Endothelial cell of hepatic sinusoid (primary cell): ENCODE measurements at regions not wholly inside any gene's neighbourhood (a gene's known extent, or its start where the extent isn't known, plus 50 kb on each side); places are given as distances from the start of the nearest gene placed in this dataset.
"Not testable (repeated sequence)": the region's sequence is repeated elsewhere in the genome, so short reads cannot be mapped to it uniquely, and the experiment has no call there.

Source experiments
- in situ Hi-C: cut with HindIII; loops from 2 replicates; pipeline ENCODE4 v1.10.0; 2017; ENCODE audit warnings: low sequenced_read_pairs

- in situ Hi-C loops, result no loop called here
Measured at GRCh38 chr5:26003966-26004365, 1034.4 kb downstream of the CDH9 start.

GRCh38 chr5:25995209-25995608 is 1043.2 kb downstream of the CDH9 start:
- in situ Hi-C loops, result no loop called here

- in situ Hi-C loops, result no loop called here
Measured at GRCh38 chr5:25993701-25994100, 1044.7 kb downstream of the CDH9 start.

- in situ Hi-C loops, result no loop called here
Measured at GRCh38 chr5:25991639-25992038, 1046.7 kb downstream of the CDH9 start.

DNA sequence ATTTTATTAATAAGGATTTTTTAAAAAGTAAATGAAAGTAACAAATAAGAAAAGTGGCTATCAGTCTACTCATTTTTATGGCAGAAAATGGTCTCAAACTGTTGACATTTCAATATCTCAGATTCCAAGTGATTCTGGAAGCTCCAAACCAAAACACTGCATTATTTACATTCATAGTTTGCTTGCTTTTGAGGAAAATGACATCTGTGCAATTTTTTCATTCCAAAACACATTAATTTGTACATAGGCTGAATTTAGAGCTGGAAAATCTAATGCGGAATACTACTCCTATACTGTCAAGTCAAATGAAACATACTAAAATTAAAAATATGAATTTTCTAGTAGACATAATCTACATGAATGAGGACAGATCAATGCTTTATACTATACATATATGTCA is 1047.6 kb downstream of the CDH9 start:
- in situ Hi-C loops, result no loop called here

- in situ Hi-C loops, result no loop called here
Measured at GRCh38 chr5:25979086-25979485, 1059.3 kb downstream of the CDH9 start.

DNA sequence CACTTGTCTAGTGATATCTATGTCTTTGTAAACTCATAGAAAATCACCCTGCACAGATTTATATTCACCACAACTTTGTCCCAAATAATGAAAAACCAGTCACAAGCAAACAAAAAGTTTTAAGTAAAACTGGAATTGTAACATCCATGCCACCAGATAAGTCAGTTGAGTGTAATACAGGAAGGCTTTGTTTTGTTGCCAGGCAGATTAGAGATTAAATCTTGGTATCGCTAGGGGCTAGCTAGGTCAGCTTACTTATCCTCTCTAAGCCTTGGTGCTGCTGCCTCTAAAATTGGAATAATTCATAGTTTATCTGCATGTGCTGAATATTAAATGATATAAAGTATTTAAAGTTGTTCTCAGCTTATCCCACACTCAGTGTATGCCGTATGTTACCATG is 1062.5 kb downstream of the CDH9 start:
- in situ Hi-C loops, result no loop called here

DNA sequence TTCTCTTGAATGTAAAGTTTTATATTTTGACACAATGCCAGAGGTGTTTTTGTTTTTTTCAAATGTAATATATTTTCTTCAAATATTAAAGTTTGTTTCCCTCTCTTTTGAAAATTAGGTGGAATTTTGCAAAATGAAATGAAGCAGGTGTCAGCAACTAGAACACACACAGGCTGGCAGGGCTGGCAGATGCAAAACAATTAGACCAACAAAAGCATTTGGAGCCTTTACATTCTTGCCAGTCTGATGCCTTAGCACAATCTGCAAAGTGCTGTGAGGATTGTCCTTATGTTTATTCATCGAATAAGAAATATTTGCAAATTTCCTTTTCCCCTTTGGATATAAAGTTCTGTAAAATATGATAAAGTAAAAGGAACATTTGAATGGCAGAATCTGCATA is 1063.9 kb downstream of the CDH9 start:
- in situ Hi-C loops, result no loop called here

GRCh38 chr5:25970906-25971489 is 1067.4 kb downstream of the CDH9 start:
- in situ Hi-C loops, result no loop called here

DNA sequence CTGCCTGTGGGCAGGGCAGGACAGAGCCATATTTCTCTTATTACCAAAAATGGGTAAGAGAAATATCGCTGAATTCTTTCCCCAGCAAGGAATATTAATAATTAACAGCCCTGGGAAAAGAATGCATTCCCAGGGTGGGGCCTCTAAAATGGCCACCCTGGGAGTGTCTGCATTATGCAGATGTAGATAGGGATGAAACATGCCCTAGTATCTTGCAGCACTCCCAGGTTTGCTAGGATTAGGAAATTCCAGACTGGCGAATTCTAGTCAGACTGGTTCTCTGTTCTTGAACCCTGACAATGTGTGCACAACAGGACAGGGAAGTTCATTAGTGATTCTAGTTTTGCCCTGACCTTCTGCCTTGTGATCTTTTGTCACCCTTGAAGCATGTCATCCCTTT is 1069.3 kb downstream of the CDH9 start:
- in situ Hi-C loops, result not testable (repeated sequence)

DNA sequence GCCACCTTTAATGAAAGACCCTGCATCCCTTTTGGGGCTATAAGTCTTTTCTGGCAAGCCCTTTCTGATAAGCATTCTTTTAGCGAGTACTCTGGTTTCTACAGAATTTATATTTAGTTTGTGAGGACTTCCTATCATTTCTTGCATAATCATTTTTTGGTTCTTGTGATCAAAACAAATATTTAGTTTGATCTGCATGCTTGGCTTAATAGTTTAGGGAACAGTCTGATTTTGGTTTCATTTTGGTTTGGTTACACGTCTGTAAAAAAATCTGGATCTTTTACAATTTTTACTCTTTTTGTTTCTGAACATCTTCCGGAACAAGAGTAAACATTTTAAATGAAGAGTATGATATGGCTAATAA is 1074.4 kb downstream of the CDH9 start:
- in situ Hi-C loops, result no loop called here

DNA sequence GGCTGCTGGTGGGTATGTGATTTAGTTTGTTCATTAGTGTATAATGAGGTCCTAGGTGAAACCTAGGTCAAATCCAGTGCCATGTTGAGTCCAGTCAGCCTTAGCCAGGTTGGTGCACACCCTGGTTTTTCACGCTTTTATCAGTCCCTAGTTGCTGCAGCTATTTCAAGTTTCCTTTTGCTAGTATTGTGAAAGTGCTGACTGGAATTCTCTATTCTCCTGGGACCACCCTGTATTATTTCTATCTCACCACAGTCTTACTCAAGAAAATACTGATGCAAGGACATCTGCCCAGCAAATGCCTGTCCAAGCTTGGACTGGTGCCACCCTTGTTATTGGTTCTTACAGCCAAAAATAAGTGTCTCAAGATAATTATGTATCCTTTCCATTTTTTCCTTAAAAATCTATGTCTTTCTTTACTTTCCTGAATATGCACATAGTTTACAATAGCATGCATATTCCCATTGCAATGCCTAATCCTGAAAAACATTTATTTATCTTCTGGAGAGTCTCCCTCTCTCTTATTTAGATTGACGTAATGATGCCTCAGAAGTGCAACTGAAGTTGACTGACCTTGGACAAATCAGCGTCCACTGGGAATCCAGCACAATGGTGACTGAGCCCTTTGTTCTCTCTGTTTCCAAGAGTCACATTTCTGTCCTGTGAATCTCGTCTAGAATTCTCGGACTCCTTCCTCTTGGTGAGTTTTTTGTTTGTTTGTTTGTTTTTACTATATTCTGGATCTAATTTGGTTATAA is 1075.0 kb downstream of the CDH9 start:
- in situ Hi-C loops, result no loop called here

- in situ Hi-C loops, result no loop called here
Measured at GRCh38 chr5:25955337-25955736, 1083.0 kb downstream of the CDH9 start.

GRCh38 chr5:25950681-25951080 is 1087.7 kb downstream of the CDH9 start:
- in situ Hi-C loops, result no loop called here

GRCh38 chr5:25948278-25948677 is 1090.1 kb downstream of the CDH9 start:
- in situ Hi-C loops, result no loop called here

DNA sequence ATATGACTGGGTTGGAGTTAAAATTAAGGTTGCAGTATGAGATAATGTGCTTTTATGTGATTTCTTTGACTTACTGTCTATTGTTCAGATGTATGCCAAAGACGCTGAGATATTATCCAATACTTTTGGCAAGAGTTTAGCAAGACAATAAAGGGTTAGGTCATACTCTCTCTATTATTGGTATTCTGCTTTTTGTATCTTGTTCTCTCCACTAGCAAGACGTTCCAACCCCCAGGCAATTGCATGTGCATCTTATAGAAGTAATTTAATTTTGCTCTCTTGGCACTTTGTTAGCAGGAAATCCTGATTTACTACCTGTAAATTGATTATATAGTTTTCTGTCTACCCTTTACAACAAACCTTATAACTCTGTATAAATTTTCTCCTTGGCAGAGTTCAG is 1093.6 kb downstream of the CDH9 start:
- in situ Hi-C loops, result no loop called here

GRCh38 chr5:25909163-25909562 is 1129.2 kb downstream of the CDH9 start:
- in situ Hi-C loops, result no loop called here

- in situ Hi-C loops, result no loop called here
Measured at GRCh38 chr5:25905646-25906045, 1132.7 kb downstream of the CDH9 start.

DNA sequence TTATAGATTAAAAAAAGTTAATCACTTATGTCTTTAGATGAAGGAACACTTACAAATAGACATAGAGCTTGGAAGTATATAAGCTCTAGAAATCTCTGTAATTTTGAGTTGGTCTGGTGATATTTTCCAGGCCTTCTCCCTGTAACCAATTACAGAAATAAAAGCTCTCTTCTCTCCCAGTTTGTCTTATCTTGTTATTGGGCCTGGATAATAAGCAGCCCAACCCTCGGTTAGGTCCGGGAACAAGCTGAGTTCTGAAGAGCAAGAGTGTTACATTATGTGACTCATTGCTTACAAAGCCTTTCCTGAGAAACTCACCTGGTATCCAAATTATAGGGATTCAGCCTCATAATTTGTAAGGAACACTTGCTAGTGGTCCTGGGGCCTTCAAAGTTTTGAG is 1146.2 kb downstream of the CDH9 start:
- in situ Hi-C loops, result no loop called here

GRCh38 chr5:25891691-25892090 is 1146.7 kb downstream of the CDH9 start:
- in situ Hi-C loops, result no loop called here

DNA sequence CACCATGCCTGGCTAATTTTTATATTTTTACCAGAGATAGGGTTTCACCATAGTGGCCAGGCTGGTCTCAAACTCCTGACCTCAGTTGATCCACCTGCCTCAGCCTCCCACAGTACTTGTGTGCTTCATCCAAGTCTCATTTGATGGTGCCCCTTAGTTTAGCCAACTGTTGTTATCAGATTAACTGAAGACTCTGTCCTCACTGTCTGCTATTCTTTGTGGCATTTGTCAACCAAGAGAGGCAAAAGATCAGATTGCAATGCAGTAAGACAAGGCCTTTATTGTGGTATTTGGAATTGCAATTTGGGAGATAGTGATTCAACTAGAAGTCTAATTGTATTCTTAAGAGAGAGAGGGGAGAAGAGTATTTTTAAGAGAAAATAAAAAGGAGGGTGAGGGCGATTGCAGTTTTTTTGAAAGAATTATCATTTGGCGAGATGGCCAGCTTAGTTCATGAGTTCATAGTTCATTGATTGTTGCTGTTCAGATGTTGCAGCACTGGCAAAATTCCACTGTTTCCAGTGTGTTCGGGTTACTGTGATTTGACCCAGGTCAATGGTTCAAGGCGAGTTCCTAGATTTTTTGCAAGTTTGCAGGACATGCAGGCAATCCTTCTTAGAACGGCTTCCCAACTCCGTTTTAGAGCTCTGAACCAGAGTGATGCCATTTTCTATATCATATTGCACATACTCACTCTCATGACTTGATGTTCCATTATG is 1156.9 kb downstream of the CDH9 start:
- in situ Hi-C loops, result no loop called here

DNA sequence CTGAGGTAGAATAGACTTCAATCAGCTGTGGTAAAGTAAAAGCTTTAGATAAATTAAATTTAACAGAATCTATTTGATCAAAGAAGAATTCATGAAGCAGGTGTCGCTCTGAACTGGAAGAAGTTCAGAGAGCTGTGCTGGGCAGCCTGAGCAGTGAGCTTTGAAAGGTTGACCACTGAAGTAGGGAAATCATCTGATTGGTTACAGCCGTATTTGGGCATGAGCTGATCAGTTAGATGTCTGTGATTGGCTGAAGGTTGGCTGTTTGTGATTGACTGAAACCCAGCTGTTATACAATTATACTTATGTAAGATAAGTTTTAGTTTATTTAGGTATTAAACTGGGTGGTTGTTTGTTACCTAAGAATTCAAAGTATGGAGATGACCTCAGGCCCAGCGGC is 1174.6 kb downstream of the CDH9 start:
- in situ Hi-C loops, result no loop called here
